ENCODE measurements at regions not wholly inside any gene's neighbourhood (a gene's known extent, or its start where the extent isn't known, plus 50 kb on each side); places are given as distances from the start of the nearest gene placed in this dataset.

GRCh38 chr3:152196782-152197181, 71.9 kb upstream of the MBNL1 start:
- TF ChIP-seq TAF1 (IDR thresholded peaks at IDR 0.05; ENCODE audit: low read depth, low read length) (no peak), PAX5 (IDR thresholded peaks at IDR 0.05; ENCODE audit: insufficient read depth, low read length, severe bottlenecking) (no peak), POLR2AphosphoS5 (IDR thresholded peaks at IDR 0.05; ENCODE audit: low read depth, low read length) (no peak), POLR2A (IDR thresholded peaks at IDR 0.05; ENCODE audit: low read depth, low read length) (no peak)

All from GM12891 (cell line).